ENCODE measurements at regions not wholly inside any gene's neighbourhood (a gene's known extent, or its start where the extent isn't known, plus 50 kb on each side); places are given as distances from the start of the nearest gene placed in this dataset.

- peak; percentile 9 for DNase-seq (ENCODE audit: low spot score)
- in situ Hi-C loops (cut with MboI; ENCODE audit: low pct_unique_long_range_greater_than_20kb, low sequenced_read_pairs, unreplicated experiment), result no loop called here
- no peak for TF ChIP-seq CTCF (IDR thresholded peaks at IDR 0.05; ENCODE audit: extremely low read depth, insufficient read depth, missing control alignments)
These were observed 564.3 kb upstream of the MARCKS start for GRCh38 chr6:113292646-113293422.

GRCh38 chr6:113293423-113293740 lies 563.8 kb upstream of the MARCKS start:
- no peak for DNase-seq (ENCODE audit: low spot score)
- in situ Hi-C loops (cut with MboI; ENCODE audit: low pct_unique_long_range_greater_than_20kb, low sequenced_read_pairs, unreplicated experiment), result no loop called here
- TF ChIP-seq CTCF (IDR thresholded peaks at IDR 0.05; ENCODE audit: extremely low read depth, insufficient read depth, missing control alignments), result no peak

- DNase-seq (ENCODE audit: low spot score), result no peak
- in situ Hi-C loops (cut with MboI; ENCODE audit: low pct_unique_long_range_greater_than_20kb, low sequenced_read_pairs, unreplicated experiment), result no loop called here
- TF ChIP-seq CTCF (IDR thresholded peaks at IDR 0.05; ENCODE audit: extremely low read depth, insufficient read depth, missing control alignments), result no peak
These were observed 557.6 kb upstream of the MARCKS start for GRCh38 chr6:113299531-113299930.

GRCh38 chr6:113301651-113302050 lies 555.5 kb upstream of the MARCKS start:
- DNase-seq (ENCODE audit: low spot score), result no peak
- TF ChIP-seq CTCF (IDR thresholded peaks at IDR 0.05; ENCODE audit: extremely low read depth, insufficient read depth, missing control alignments), result no peak
- in situ Hi-C loops (cut with MboI; ENCODE audit: low pct_unique_long_range_greater_than_20kb, low sequenced_read_pairs, unreplicated experiment), result loop anchor here (10.0 kb wide), 1 partner anchor 563 kb away; no protein-coding TSS in a partner anchor

GRCh38 chr6:113304116-113304515 lies 553.0 kb upstream of the MARCKS start:
- DNase-seq (ENCODE audit: low spot score), result no peak
- in situ Hi-C loops (cut with MboI; ENCODE audit: low pct_unique_long_range_greater_than_20kb, low sequenced_read_pairs, unreplicated experiment), result loop anchor here (10.0 kb wide), 1 partner anchor 561 kb away; no protein-coding TSS in a partner anchor
- TF ChIP-seq CTCF (IDR thresholded peaks at IDR 0.05; ENCODE audit: extremely low read depth, insufficient read depth, missing control alignments), result no peak

GRCh38 chr6:113306552-113307145 lies 550.5 kb upstream of the MARCKS start:
- peak; percentile 12 for DNase-seq (ENCODE audit: low spot score)
- peak; percentile 77 for TF ChIP-seq CTCF (IDR thresholded peaks at IDR 0.05; ENCODE audit: extremely low read depth, insufficient read depth, missing control alignments)
- in situ Hi-C loops (cut with MboI; ENCODE audit: low pct_unique_long_range_greater_than_20kb, low sequenced_read_pairs, unreplicated experiment), result loop anchor here (10.0 kb wide), 1 partner anchor 558 kb away; no protein-coding TSS in a partner anchor
